ENCODE measurements at regions not wholly inside any gene's neighbourhood (a gene's known extent, or its start where the extent isn't known, plus 50 kb on each side); places are given as distances from the start of the nearest gene placed in this dataset.

DNA sequence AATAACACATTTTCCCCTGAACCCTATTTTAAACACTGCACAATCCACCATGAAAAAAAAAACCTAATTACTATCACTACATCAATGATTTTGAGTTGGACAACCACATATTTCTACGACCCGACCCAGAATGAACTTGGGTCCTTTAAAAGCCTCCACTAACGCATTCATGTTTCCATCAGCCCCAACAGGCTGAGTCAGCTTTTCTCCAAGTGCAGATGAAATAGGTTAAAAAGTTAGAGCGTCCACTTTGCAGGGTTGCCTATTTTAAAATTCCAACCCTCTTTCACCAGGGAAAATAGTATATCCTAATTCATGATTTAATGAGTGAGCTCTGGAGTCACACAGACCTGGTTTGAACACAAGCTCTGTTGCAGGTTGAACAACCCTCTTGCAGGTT, 501.0 kb upstream of the SORCS1 start:
- TF ChIP-seq, protein P1, sequence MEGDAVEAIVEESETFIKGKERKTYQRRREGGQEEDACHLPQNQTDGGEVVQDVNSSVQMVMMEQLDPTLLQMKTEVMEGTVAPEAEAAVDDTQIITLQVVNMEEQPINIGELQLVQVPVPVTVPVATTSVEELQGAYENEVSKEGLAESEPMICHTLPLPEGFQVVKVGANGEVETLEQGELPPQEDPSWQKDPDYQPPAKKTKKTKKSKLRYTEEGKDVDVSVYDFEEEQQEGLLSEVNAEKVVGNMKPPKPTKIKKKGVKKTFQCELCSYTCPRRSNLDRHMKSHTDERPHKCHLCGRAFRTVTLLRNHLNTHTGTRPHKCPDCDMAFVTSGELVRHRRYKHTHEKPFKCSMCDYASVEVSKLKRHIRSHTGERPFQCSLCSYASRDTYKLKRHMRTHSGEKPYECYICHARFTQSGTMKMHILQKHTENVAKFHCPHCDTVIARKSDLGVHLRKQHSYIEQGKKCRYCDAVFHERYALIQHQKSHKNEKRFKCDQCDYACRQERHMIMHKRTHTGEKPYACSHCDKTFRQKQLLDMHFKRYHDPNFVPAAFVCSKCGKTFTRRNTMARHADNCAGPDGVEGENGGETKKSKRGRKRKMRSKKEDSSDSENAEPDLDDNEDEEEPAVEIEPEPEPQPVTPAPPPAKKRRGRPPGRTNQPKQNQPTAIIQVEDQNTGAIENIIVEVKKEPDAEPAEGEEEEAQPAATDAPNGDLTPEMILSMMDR (IDR thresholded peaks at IDR 0.05; ENCODE audit: low read depth, low read length, missing input control), result no peak
- TF ChIP-seq, protein P2, sequence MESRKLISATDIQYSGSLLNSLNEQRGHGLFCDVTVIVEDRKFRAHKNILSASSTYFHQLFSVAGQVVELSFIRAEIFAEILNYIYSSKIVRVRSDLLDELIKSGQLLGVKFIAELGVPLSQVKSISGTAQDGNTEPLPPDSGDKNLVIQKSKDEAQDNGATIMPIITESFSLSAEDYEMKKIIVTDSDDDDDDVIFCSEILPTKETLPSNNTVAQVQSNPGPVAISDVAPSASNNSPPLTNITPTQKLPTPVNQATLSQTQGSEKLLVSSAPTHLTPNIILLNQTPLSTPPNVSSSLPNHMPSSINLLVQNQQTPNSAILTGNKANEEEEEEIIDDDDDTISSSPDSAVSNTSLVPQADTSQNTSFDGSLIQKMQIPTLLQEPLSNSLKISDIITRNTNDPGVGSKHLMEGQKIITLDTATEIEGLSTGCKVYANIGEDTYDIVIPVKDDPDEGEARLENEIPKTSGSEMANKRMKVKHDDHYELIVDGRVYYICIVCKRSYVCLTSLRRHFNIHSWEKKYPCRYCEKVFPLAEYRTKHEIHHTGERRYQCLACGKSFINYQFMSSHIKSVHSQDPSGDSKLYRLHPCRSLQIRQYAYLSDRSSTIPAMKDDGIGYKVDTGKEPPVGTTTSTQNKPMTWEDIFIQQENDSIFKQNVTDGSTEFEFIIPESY (IDR thresholded peaks at IDR 0.05), result no peak

All from liver (tissue), 2 donors.